GM23338 (cell line): ENCODE measurements at regions not wholly inside any gene's neighbourhood (a gene's known extent, or its start where the extent isn't known, plus 50 kb on each side); places are given as distances from the start of the nearest gene placed in this dataset.

Source experiments
- ATAC-seq: fragments of 200-7000 bp; cut with Tn5 transposase; 3 replicates; pipeline ENCODE4 v1.9.1; 2020
- DNase-seq: peaks from one replicate; pipeline ENCODE4 v3.0.0-alpha.2; 2015; ENCODE audit warnings: low spot score
- H2AFZ ChIP-seq: fragments of 200-600 bp; sonication (generic); 2 replicates; pipeline ENCODE4 v1.8.0; 2016; ENCODE audit warnings: antibody characterized with exemption, mild to moderate bottlenecking, moderate library complexity
- H3F3A ChIP-seq: fragments of 200-600 bp; sonication (generic); replicated peaks from 2 replicates; pipeline ENCODE4 v1.8.0; 2017; ENCODE audit warnings: antibody characterized with exemption, mixed run types, low read depth
- H3K27ac ChIP-seq: fragments of 200-600 bp; sonication (generic); 2 replicates; pipeline ENCODE4 v1.6.1; 2016; ENCODE audit warnings: low read depth
- H3K27me3 ChIP-seq: fragments of 200-600 bp; sonication (generic); 2 replicates; pipeline ENCODE4 v1.8.0; 2016; ENCODE audit warnings: mild to moderate bottlenecking, mixed run types, moderate library complexity; ENCODE audit not compliant: insufficient read depth
- H3K36me3 ChIP-seq: fragments of 200-600 bp; sonication (generic); 2 replicates; pipeline ENCODE4 v1.8.0; 2016; ENCODE audit warnings: mild to moderate bottlenecking; ENCODE audit not compliant: insufficient read depth
- H3K4me1 ChIP-seq: fragments of 200-600 bp; sonication (generic); 2 replicates; pipeline ENCODE4 v1.8.0; 2016; ENCODE audit warnings: mild to moderate bottlenecking, moderate library complexity; ENCODE audit not compliant: insufficient read depth
- H3K4me2 ChIP-seq: fragments of 200-600 bp; sonication (generic); 2 replicates; pipeline ENCODE4 v1.7.1; 2017; ENCODE audit warnings: mixed run types
- H3K4me3 ChIP-seq: fragments of 200-600 bp; sonication (generic); 2 replicates; pipeline ENCODE4 v1.6.1; 2016; ENCODE audit warnings: mixed run types
- H3K79me2 ChIP-seq: fragments of 200-600 bp; sonication (generic); replicated peaks from 2 replicates; pipeline ENCODE4 v1.8.0; 2017; ENCODE audit warnings: mild to moderate bottlenecking; ENCODE audit not compliant: insufficient read depth
- H3K9me2 ChIP-seq: fragments of 200-600 bp; sonication (generic); 2 replicates; pipeline ENCODE4 v1.8.0; 2017; ENCODE audit not compliant: insufficient read depth
- H4K20me1 ChIP-seq: fragments of 200-600 bp; sonication (generic); replicated peaks from 2 replicates; pipeline ENCODE4 v1.8.0; 2017; ENCODE audit warnings: mild to moderate bottlenecking; ENCODE audit not compliant: insufficient read depth
- H3K27ac Mint-ChIP-seq: 2 replicates; pipeline ENCODE4 v1.8.0; 2020; ENCODE audit warnings: inconsistent platforms, mild to moderate bottlenecking, moderate library complexity, mixed read lengths
- H3K27me3 Mint-ChIP-seq: 3 replicates; pipeline ENCODE4 v1.8.0; 2022; ENCODE audit warnings: low read depth, mild to moderate bottlenecking, moderate library complexity, mixed read lengths, inconsistent platforms; ENCODE audit not compliant: insufficient read depth, poor library complexity
- H3K36me3 Mint-ChIP-seq: 3 replicates; pipeline ENCODE4 v1.8.0; 2021; ENCODE audit warnings: low read depth, mild to moderate bottlenecking, inconsistent platforms, moderate library complexity, mixed read lengths
- H3K4me1 Mint-ChIP-seq: 3 replicates; pipeline ENCODE4 v1.8.0; 2020; ENCODE audit warnings: mild to moderate bottlenecking, inconsistent platforms, mixed read lengths
- H3K4me3 Mint-ChIP-seq: 3 replicates; pipeline ENCODE4 v1.8.0; 2021; ENCODE audit warnings: moderate library complexity, mild to moderate bottlenecking, inconsistent platforms, mixed read lengths
- H3K9me3 Mint-ChIP-seq: 3 replicates; pipeline ENCODE4 v1.8.0; 2020; ENCODE audit warnings: moderate library complexity, mild to moderate bottlenecking, inconsistent platforms, mixed read lengths
- CREB1 ChIP-seq: fragments of 250-450 bp; sonication (Bioruptor Pico); IDR thresholded peaks from 2 replicates; pipeline ENCODE4 v1.5.0; 2020; ENCODE audit warnings: low read depth, mild to moderate bottlenecking, moderate library complexity
- EZH2 ChIP-seq: fragments of 200-600 bp; sonication (generic); IDR thresholded peaks from one replicate; pipeline ENCODE4 v1.8.0; 2017; ENCODE audit warnings: antibody characterized with exemption, mild to moderate bottlenecking, low read depth; ENCODE audit not compliant: unreplicated experiment
- EZH2phosphoT487 ChIP-seq: fragments of 200-600 bp; sonication (generic); IDR thresholded peaks from one replicate; pipeline ENCODE4 v1.8.1; 2018; ENCODE audit warnings: antibody characterized with exemption; ENCODE audit not compliant: unreplicated experiment
- JUNB ChIP-seq: IDR thresholded peaks from one replicate; pipeline ENCODE4 v1.6.1; 2016; ENCODE audit warnings: antibody characterized with exemption; ENCODE audit not compliant: unreplicated experiment
- NANOG ChIP-seq: IDR thresholded peaks from 2 replicates; pipeline ENCODE4 v1.6.1; 2016; ENCODE audit warnings: antibody characterized with exemption, borderline replicate concordance
- POLR2AphosphoS5 ChIP-seq: IDR thresholded peaks from 2 replicates; pipeline ENCODE4 v1.6.1; 2016; ENCODE audit warnings: antibody characterized with exemption, low read depth
- STAT1 ChIP-seq: IDR thresholded peaks from one replicate; pipeline ENCODE4 v1.6.1; 2016; ENCODE audit warnings: antibody characterized with exemption; ENCODE audit not compliant: unreplicated experiment
- ZNF114 ChIP-seq: fragments of 250-450 bp; sonication (Bioruptor Pico); IDR thresholded peaks from 2 replicates; pipeline ENCODE4 v1.5.0; 2020; ENCODE audit warnings: mild to moderate bottlenecking, moderate library complexity
- ZNF331 ChIP-seq: fragments of 250-450 bp; sonication (Bioruptor Pico); IDR thresholded peaks from 2 replicates; pipeline ENCODE4 v1.5.0; 2020; ENCODE audit warnings: low read depth, mild to moderate bottlenecking, moderate library complexity
- TF ChIP-seq, protein P1 (sequence below): IDR thresholded peaks from 2 replicates; pipeline ENCODE4 v1.6.1; 2016; ENCODE audit warnings: antibody characterized with exemption
- TF ChIP-seq, protein P2 (sequence below): IDR thresholded peaks from one replicate; pipeline ENCODE4 v1.6.1; 2018; ENCODE audit warnings: antibody characterized with exemption; ENCODE audit not compliant: unreplicated experiment
- TF ChIP-seq, protein P3 (sequence below): fragments of 250-450 bp; sonication (Bioruptor Pico); IDR thresholded peaks from 2 replicates; pipeline ENCODE4 v1.5.0; 2020; ENCODE audit warnings: mild to moderate bottlenecking, moderate library complexity
- TF ChIP-seq, protein P4 (sequence below), 2 experiments: fragments of 200-600 bp in 1 of 2; sonication (generic) in 1 of 2; conservative IDR thresholded peaks; 2 replicates each; pipeline versions ENCODE4 v1.5.1 to v1.6.1; 2016 to 2017; ENCODE audit warnings: antibody characterized with exemption in 2 of 2, low read depth in 2 of 2, mild to moderate bottlenecking in 2 of 2, moderate library complexity in 1 of 2

GRCh38 chr12:105481392-105482300 is 151.2 kb downstream of the C12orf75 start:
- no peak for DNase-seq
- Mint-ChIP-seq H3K27me3 (peaks cover 3% of the 10 kb centered on the region), H3K4me3 (no peak overlapping the region), H3K36me3 (no peaks in the 10 kb centered on the region), H3K4me1 (peaks cover 24% of the 10 kb centered on the region; the same call in 2 of the 3 replicates), H3K27ac (no peak overlapping the region), H3K9me3 (no peaks in the 10 kb centered on the region)
- no peaks in the 10 kb centered on the region for H3F3A ChIP-seq
- no peak overlapping the region for H2AFZ ChIP-seq
- ATAC-seq, result no peak
- no peaks in the 10 kb centered on the region for H4K20me1 ChIP-seq
- H3K4me3 ChIP-seq, result no peak overlapping the region
- no peaks in the 10 kb centered on the region for H3K9me2 ChIP-seq
- H3K4me1 ChIP-seq, result peaks cover 24% of the 10 kb centered on the region
- TF ChIP-seq NANOG, result no peak
- TF ChIP-seq EZH2phosphoT487, result no peak
- no peak for TF ChIP-seq CREB1 (CRISPR knock-in tag)
- TF ChIP-seq, protein P1, sequence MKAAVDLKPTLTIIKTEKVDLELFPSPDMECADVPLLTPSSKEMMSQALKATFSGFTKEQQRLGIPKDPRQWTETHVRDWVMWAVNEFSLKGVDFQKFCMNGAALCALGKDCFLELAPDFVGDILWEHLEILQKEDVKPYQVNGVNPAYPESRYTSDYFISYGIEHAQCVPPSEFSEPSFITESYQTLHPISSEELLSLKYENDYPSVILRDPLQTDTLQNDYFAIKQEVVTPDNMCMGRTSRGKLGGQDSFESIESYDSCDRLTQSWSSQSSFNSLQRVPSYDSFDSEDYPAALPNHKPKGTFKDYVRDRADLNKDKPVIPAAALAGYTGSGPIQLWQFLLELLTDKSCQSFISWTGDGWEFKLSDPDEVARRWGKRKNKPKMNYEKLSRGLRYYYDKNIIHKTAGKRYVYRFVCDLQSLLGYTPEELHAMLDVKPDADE, result no peak
- TF ChIP-seq, protein P2, sequence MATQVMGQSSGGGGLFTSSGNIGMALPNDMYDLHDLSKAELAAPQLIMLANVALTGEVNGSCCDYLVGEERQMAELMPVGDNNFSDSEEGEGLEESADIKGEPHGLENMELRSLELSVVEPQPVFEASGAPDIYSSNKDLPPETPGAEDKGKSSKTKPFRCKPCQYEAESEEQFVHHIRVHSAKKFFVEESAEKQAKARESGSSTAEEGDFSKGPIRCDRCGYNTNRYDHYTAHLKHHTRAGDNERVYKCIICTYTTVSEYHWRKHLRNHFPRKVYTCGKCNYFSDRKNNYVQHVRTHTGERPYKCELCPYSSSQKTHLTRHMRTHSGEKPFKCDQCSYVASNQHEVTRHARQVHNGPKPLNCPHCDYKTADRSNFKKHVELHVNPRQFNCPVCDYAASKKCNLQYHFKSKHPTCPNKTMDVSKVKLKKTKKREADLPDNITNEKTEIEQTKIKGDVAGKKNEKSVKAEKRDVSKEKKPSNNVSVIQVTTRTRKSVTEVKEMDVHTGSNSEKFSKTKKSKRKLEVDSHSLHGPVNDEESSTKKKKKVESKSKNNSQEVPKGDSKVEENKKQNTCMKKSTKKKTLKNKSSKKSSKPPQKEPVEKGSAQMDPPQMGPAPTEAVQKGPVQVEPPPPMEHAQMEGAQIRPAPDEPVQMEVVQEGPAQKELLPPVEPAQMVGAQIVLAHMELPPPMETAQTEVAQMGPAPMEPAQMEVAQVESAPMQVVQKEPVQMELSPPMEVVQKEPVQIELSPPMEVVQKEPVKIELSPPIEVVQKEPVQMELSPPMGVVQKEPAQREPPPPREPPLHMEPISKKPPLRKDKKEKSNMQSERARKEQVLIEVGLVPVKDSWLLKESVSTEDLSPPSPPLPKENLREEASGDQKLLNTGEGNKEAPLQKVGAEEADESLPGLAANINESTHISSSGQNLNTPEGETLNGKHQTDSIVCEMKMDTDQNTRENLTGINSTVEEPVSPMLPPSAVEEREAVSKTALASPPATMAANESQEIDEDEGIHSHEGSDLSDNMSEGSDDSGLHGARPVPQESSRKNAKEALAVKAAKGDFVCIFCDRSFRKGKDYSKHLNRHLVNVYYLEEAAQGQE, result no peak
- TF ChIP-seq ZNF331 (CRISPR knock-in tag), result no peak
- TF ChIP-seq POLR2AphosphoS5, result no peak
- no peak for TF ChIP-seq ZNF114 (CRISPR knock-in tag)
- TF ChIP-seq EZH2, result no peak
- no peak for TF ChIP-seq JUNB
- TF ChIP-seq, protein P3, sequence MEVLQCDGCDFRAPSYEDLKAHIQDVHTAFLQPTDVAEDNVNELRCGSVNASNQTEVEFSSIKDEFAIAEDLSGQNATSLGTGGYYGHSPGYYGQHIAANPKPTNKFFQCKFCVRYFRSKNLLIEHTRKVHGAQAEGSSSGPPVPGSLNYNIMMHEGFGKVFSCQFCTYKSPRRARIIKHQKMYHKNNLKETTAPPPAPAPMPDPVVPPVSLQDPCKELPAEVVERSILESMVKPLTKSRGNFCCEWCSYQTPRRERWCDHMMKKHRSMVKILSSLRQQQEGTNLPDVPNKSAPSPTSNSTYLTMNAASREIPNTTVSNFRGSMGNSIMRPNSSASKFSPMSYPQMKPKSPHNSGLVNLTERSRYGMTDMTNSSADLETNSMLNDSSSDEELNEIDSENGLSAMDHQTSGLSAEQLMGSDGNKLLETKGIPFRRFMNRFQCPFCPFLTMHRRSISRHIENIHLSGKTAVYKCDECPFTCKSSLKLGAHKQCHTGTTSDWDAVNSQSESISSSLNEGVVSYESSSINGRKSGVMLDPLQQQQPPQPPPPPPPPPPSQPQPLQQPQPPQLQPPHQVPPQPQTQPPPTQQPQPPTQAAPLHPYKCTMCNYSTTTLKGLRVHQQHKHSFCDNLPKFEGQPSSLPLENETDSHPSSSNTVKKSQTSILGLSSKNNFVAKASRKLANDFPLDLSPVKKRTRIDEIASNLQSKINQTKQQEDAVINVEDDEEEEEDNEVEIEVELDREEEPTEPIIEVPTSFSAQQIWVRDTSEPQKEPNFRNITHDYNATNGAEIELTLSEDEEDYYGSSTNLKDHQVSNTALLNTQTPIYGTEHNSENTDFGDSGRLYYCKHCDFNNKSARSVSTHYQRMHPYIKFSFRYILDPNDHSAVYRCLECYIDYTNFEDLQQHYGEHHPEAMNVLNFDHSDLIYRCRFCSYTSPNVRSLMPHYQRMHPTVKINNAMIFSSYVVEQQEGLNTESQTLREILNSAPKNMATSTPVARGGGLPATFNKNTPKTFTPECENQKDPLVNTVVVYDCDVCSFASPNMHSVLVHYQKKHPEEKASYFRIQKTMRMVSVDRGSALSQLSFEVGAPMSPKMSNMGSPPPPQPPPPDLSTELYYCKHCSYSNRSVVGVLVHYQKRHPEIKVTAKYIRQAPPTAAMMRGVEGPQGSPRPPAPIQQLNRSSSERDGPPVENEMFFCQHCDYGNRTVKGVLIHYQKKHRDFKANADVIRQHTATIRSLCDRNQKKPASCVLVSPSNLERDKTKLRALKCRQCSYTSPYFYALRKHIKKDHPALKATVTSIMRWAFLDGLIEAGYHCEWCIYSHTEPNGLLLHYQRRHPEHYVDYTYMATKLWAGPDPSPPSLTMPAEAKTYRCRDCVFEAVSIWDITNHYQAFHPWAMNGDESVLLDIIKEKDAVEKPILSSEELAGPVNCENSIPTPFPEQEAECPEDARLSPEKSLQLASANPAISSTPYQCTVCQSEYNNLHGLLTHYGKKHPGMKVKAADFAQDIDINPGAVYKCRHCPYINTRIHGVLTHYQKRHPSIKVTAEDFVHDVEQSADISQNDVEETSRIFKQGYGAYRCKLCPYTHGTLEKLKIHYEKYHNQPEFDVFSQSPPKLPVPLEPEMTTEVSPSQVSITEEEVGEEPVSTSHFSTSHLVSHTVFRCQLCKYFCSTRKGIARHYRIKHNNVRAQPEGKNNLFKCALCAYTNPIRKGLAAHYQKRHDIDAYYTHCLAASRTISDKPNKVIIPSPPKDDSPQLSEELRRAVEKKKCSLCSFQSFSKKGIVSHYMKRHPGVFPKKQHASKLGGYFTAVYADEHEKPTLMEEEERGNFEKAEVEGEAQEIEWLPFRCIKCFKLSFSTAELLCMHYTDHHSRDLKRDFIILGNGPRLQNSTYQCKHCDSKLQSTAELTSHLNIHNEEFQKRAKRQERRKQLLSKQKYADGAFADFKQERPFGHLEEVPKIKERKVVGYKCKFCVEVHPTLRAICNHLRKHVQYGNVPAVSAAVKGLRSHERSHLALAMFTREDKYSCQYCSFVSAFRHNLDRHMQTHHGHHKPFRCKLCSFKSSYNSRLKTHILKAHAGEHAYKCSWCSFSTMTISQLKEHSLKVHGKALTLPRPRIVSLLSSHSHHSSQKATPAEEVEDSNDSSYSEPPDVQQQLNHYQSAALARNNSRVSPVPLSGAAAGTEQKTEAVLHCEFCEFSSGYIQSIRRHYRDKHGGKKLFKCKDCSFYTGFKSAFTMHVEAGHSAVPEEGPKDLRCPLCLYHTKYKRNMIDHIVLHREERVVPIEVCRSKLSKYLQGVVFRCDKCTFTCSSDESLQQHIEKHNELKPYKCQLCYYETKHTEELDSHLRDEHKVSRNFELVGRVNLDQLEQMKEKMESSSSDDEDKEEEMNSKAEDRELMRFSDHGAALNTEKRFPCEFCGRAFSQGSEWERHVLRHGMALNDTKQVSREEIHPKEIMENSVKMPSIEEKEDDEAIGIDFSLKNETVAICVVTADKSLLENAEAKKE (CRISPR knock-in tag), result no peak
- TF ChIP-seq, protein P4, sequence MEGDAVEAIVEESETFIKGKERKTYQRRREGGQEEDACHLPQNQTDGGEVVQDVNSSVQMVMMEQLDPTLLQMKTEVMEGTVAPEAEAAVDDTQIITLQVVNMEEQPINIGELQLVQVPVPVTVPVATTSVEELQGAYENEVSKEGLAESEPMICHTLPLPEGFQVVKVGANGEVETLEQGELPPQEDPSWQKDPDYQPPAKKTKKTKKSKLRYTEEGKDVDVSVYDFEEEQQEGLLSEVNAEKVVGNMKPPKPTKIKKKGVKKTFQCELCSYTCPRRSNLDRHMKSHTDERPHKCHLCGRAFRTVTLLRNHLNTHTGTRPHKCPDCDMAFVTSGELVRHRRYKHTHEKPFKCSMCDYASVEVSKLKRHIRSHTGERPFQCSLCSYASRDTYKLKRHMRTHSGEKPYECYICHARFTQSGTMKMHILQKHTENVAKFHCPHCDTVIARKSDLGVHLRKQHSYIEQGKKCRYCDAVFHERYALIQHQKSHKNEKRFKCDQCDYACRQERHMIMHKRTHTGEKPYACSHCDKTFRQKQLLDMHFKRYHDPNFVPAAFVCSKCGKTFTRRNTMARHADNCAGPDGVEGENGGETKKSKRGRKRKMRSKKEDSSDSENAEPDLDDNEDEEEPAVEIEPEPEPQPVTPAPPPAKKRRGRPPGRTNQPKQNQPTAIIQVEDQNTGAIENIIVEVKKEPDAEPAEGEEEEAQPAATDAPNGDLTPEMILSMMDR (conservative IDR thresholded peaks at IDR 0.05; ENCODE audit: low read depth in 2 of 2), result no peak
- TF ChIP-seq STAT1, result no peak
- H3K36me3 ChIP-seq, result no peaks in the 10 kb centered on the region
- H3K79me2 ChIP-seq, result no peaks in the 10 kb centered on the region
- no peak overlapping the region for H3K27ac ChIP-seq
- no peaks in the 10 kb centered on the region for H3K27me3 ChIP-seq
- no peak overlapping the region for H3K4me2 ChIP-seq
